DMS 273 treated with DMSO at 0.1 percent for 48 hours (cell line): ENCODE measurements at regions not wholly inside any gene's neighbourhood (a gene's known extent, or its start where the extent isn't known, plus 50 kb on each side); places are given as distances from the start of the nearest gene placed in this dataset.
A peak's percentile ranks its signal among the peaks of the same experiment; 100 is the strongest.

ENCODE experiments used
- DNase-seq: peaks from one replicate; lab custom pipeline; 2025; lab: John Stamatoyannopoulos, UW

DNA sequence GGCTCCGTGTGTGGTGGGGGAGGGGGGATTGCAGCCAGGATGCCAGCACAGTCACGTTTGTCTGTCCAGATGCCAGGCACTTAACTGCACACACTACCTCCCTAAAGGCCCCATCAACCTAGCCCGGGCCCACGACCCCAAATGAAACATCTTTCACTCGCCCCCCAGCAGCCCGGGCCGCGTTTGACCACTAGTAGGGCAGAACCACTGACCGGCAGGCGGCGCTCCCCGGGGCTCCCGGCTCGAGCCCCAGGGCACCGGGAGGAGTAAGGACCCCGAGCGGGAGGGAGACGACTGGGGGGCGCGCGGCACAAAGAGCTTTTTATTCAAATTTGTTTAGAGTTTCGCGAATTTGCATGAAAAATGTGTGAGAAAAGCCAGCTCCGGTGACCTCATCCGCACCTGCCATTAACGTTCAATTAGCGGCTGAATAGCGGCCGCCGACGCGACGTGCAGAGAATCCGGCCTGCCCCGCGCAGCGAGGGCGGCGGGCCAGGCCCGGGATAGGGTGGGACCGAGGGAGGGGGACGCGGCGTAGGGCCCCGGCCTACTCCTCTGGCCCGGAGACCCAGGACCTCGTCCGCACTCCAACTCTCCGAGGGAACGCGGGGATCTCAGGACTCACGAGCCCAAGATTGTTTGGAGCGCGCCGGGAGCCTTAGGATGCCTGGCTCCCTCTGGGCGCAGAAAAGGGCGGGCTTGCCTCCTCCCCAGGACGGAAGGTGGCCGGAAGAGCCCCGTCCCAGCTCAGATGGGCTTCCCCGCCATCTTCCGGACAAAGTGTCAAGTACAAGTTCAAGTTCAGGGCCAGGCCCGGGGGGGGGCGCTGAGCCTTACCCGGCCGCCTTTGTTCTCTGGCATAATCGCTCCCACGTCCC lies 64.9 kb upstream of the POLG start:
- DNase-seq: peak; percentile 48

DNA sequence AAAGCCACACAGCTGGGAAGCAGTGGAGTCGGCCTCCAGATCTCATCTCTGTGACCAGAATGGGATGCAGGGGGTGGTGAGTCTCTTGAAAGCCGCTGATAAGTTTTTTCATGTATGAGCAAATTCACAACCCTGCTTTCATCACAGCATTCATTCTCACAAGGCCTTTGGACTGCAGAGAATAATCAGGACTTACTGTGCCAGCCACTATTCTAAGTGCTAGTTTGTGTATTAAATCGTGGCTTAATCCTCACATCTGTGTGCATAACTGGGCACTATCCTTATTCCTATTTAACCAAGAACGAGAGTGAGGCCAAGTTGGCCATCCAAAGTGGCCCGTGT lies 64.2 kb upstream of the POLG start:
- DNase-seq: no peak

DNA sequence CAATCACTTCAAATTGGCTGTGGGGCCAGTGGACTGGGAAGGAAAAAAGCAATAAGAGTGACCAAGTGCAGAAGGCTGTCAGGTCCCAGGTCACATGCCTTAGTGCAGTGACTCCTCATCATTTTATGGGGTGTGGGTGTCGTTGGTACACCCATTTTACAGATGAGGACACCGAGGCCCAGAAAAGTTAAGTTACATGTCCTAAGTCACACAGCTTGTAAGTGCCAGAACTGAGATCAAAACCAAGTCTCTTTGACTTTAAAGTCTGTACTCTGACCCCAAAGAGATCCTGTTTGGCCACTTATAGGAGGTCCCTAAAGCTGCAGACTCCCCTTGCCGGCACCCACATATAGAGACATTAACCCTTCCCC lies 63.0 kb upstream of the POLG start:
- no peak for DNase-seq

DNA sequence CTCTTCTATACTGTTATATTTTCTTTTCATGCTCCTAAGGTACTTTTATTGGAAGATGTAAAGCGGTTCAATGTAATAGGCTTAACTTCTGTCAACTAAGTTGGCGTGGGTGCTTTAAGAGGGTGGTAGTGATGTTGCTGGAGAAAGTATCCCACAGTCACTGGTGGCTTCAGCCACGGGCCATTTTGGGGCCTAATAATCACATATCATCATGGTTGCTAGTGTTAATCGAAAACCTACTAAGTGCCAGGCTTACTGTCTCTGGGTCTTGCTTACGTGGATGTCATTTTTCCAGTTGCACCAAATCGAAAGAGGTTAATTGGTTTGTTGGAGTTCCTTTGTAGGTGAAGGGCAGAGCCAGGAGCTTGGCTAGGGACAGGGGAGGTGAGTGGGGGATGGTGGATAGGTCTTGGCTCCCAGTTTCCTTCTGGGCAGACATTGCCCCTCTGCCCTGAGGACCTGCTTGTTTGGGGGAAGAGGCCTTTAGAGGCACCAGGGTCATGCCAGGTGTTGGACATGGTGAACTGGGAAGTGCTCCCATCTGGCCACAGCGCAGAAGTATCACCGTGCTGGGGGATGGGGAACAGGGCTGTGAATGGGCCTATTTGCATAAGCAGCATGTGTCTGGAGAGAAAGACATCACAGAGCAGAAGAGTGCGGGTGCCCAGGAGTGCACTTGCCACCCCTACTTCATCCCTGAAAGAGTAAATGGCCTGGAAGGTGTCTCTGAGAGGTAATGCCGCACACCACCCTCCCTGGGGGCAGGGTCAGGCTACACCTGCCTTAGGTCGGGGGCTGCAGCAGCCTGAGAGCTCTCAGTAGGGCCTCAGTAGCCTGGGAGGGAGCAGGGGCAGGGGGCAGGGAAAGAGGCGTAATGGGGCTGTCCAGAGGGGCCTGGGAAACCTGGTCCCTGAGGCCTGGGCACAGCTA lies 62.4 kb upstream of the POLG start:
- no peak for DNase-seq

DNA sequence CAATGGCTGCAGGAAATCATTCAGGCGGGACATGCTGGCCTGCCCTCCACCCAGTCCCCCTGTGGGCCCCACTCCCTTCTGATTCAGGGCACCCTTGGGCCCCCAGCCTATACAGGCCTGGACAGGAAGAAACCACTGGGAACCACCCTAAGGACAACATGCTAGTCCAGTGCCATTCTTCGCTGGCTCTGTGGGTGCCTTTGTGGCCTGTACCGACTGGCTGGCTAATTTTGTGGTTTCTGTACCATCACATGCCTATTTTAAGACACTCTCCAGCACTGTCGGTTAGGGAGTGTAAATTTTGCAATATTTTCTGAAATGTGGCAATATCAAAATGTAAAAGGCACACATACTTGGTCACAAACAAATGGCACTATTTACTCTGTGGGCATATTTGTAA lies 61.4 kb upstream of the POLG start:
- DNase-seq: no peak

DNA sequence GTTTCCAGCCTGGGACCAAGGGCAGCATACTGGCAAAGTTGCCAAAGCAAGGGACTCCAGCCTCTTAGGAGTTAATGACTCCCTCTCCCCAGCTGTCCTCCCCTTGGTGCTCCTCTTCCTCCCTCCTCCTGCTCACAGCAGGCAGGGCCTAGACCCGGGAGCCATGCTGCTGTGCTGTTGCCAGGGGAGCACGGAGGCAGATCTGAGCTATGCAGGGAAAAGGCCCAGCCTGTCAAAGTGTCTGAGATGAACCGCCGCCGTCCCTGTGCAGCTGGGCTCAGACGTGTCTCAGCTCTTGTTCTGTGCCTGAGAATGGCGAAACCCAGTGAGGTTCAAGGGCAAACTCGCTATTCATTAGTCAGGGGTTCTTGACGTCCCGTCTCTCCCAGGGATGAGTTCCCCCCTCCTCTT lies 60.8 kb upstream of the POLG start:
- DNase-seq: no peak

DNA sequence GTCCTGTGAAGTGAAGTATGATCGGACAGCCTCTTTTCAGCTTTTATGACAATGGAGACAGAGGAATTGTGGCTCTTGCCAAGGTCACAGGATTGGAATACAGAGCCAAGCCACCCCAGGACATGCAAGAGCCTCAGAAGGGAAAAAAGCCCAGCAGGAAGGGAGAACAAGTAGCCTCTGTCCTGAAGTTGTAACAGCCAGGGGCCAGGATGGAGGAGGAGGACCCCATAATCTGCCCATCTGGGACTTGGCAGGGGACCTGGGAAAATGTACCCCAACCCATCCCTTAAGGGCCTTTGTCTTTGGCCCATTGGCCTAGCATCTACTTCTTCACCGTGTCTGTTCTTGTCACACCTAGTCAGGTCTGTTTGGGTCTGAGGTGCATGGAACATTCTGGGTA lies 60.4 kb upstream of the POLG start:
- no peak for DNase-seq

DNA sequence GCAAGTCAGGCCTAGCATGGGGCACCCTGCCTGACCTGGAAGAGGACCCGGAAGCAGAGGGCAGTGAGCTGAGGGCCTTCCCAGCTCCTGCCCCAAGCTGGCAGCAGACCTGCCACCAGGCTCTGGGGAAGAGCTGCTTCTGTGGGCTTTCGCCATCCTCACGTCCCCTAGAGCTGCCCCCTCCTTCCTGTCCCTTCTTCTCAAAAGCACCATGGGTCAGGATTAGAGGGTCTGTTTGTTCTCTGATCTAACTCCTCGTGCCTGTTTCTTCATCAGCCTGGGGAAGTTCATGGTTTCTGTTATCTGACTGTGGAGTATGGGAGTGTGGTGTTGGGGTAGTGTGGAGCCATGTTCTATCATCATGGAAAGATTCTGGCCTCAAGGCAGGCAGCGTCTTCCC lies 58.4 kb upstream of the POLG start:
- no peak for DNase-seq

DNA sequence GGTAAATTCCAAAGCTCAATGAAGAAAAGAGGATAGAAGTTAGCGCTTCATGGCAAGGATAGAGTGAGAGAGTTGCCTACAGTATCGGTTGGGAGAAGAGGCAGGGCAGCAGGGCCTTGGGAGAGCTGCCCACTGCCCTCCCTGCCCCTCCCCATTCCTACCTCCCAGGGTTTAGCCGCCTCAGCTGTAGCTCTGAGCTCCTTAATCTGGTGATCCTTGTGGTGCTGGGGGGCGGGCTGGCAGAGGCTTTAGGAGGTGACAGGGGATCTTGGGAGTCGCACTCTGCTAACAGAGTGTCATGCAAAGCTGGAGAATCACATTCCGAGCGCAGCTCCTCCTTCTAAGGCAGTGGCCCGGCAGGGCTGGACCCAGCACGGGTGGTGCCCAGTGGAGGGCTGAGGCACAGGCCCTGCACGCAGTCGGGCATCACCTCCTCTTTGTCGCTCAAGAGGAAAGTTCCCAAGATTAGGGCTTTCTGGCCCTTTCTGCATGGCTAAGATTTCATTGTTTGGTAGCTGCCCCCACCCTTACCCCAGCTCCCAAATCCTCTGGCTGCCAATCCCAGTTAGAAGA lies 57.1 kb upstream of the POLG start:
- DNase-seq: no peak

DNA sequence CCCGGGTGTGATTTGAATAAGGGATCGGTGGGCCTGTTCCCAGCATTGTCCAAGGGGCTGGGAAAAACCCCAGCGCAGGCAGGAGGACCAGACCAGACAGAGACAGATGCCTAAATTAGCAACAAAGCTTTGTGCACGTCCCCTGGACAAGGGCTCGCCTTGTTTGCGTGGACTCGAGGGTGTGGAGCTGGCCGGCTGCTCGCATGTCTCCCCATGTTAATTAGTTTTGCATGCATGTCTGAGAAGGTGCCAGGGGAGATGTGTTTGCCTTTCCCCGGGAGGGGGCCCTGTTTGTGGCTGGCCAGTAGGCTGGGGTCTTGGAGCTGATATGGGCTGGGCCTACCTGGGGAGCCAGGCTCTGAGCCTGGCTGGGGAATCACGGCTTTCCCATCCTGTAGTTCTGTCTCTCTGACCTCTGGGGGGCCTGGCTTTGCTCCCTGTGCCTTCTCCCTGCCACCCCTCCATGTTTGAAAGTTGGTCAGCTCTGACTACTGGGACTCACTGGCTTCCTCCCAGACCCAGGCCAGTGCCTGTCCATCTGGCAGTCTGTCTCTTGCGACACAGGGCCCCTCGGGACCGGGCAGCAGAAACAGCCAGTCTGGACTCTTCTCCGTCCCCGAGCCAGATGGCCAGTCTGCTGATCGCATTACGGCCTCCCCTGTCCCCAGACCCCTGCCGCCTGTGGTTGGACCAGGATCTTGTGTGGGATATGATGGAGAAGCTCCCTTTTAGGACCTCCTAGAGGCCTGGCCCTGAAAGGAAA lies 55.4 kb upstream of the POLG start:
- no peak for DNase-seq

DNA sequence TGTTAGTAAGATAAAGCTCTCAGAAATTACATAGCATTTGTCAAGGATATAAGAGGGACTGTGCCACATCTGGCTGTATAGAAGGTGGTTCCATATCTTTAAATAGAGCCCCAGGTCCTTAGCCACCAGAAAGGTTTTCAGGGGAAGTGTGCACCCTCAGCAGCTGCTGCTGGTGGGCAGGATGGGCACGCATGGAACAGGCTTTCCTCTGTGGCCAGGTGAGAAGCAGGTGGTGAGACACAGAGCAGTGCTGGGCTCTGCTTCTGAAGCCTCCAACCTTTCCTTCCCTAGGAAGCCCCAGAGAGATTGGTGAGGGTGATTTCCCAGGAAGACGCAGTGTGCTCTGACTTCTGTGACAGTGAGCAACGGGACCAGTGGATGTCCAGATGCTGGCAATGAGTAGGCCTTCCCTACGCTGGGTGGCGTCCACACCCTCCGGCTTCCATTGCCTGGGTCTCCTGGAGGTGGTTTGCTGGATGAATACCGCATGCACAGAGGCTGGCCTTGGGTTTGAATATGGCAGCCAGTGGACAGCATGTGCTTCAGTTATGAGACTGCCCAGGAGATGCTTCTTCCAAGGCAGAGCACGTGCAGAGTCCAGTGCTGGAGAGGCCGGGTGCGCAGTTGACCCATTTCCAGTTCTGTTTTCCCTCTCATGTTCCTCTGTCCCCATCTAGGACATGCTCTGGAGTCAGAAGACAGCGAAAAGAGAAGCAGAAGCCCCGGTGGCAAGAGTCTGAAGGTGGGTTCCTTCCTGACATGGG lies 52.7 kb upstream of the POLG start:
- no peak for DNase-seq

DNA sequence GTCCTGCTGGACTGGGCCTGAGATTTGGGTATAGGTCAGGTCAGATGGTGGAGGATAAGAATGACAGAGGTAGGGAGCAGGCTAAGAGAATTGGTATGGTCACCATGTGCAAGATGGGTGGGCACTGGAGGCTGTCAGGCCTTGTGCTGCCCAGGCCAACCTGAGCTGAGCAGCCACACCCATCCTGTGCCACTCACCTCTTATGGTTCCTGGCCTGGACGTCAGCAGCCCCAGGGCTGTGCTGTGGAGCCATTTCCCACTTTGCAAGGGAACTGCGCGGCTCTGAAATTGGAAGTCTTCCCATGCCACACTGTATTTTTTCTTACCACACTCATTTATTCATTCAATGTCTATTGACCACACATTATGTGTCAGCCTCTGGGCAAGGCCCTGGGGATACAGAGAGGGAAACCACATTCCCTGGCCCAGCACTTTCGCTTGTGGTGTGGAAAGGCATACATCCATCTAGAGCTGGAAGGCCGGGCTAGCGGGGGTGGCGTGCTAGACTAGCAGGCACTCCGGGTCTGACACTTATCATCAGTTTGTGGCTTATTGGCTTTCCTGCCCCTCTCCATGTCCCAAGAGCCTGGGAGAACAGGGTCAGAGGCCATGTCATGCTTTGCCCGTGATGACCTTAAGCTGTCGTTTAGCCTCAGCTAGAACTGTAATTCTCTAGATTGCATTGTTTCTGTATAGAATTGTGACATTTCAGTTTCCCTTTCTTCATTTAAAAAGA lies 51.1 kb upstream of the POLG start:
- no peak for DNase-seq
